ENCODE measurements at regions not wholly inside any gene's neighbourhood (a gene's known extent, or its start where the extent isn't known, plus 50 kb on each side); places are given as distances from the start of the nearest gene placed in this dataset.

DNA sequence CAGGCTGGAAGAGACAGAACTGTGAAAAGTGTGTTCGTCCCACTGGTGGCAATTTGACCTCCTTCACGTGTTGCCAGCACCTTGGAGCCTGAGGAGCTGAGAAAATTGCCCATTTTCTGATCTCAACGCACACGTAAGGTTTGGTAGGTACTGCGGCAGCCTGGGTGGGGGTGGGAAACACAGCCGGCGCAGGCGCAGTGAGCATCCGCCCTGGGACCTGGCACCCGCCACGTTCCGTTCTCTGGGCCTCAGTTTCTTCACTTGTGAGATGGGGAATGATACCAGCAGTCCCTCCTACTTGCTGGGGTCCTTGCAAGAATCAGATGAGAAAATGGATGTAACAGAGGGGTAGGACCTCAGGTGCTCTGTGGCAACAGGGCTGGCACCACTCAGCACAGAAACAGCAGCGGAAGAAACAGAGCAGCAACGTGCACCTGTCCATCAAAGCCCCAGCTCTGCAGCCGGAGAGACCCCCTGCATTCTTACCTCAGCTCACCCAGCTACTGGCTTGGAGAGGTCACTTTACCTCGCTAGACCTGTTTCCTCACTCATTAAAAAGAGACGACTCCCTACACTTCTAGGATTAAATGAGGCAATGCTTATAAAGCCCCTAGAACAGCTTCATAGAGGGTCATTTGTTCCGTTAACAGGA, 458.0 kb upstream of the ID2 start (continued):
- TF ChIP-seq RAD21 (IDR thresholded peaks at IDR 0.05): no peak
- TF ChIP-seq HNF4G (IDR thresholded peaks at IDR 0.05): no peak
- TF ChIP-seq JUND (IDR thresholded peaks at IDR 0.05): no peak
- no peak for TF ChIP-seq FOXA1 (IDR thresholded peaks at IDR 0.05)
- TF ChIP-seq FOXA2 (IDR thresholded peaks at IDR 0.05): no peak
- TF ChIP-seq, protein P1, sequence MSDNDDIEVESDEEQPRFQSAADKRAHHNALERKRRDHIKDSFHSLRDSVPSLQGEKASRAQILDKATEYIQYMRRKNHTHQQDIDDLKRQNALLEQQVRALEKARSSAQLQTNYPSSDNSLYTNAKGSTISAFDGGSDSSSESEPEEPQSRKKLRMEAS (IDR thresholded peaks at IDR 0.05): no peak

DNA sequence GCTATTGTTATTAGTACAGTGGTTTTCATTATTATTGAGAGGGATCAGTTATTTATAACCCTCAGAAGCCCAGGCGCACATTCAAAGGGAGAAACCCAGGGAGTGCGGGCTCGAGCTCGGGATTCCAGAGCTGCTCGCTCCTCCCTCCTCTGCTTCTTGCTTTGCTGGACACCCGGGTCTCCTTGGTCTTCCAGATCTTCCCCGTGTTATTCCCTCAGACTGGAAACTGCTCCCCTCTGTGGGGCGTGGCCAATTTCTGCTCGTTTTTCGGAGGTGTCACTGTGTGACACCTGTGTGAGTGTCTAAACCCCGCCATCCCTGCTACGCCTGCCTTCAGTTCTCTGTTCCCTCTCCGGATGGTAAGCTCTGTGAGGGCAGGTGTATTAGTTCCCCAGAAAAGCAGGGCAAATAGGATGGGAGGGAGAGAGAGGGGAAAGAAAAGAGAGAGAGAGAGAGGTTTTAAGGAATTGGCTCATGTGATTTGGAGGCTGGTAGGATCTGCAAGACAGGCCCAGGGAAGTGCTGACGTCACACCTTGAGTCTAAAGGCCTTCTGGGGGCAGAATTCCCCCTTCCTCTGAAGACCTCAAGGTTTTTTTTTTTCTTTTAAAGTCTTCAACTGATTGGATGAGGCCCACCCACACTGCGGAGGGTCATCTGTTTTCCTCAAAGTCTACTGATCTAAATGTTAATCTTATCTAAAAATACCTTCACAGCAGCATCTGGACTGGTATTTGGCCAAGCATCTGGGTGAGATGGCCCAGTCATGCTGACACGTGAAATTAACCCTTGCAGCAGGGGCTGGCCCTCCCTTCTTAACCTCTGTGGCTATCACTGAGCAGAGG, 457.3 kb upstream of the ID2 start:
- Histone ChIP-seq H3K4me3 (ENCODE audit: low read depth in 1 of 3, low read length in 3 of 3) (no peak overlapping the region), H3K9me3 (ENCODE audit: control insufficient read depth in 4 of 4, low read length in 3 of 4) (no peaks in the 10 kb centered on the region), H3K27ac (ENCODE audit: low read depth in 1 of 2, low read length in 2 of 2) (no peak overlapping the region), H3K27me3 (ENCODE audit: control insufficient read depth in 4 of 4, insufficient read depth in 4 of 4, low read length in 3 of 4) (no peaks in the 10 kb centered on the region), H3K9ac (ENCODE audit: low read depth in 1 of 2, low read length in 2 of 2) (no peak overlapping the region), H3K4me1 (ENCODE audit: control insufficient read depth in 4 of 4, insufficient read depth in 4 of 4, low read length in 3 of 4) (no peaks in the 10 kb centered on the region), H3K36me3 (ENCODE audit: control insufficient read depth in 4 of 4, insufficient read depth in 3 of 4, low read depth in 1 of 4, low read length in 3 of 4) (no peaks in the 10 kb centered on the region)
- TF ChIP-seq TAF1 (conservative IDR thresholded peaks at IDR 0.05) (no peak), FOXA2 (IDR thresholded peaks at IDR 0.05) (no peak), SP1 (IDR thresholded peaks at IDR 0.05) (no peak), GABPA (IDR thresholded peaks at IDR 0.05 in 1 of 2, conservative IDR thresholded peaks at IDR 0.05 in 1 of 2) (no peak), EGR1 (IDR thresholded peaks at IDR 0.05; ENCODE audit: low read depth in 2 of 2) (no peak), HNF4A (conservative IDR thresholded peaks at IDR 0.05) (no peak), FOXA1 (IDR thresholded peaks at IDR 0.05) (no peak)
- TF ChIP-seq, protein P2, sequence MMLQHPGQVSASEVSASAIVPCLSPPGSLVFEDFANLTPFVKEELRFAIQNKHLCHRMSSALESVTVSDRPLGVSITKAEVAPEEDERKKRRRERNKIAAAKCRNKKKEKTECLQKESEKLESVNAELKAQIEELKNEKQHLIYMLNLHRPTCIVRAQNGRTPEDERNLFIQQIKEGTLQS (IDR thresholded peaks at IDR 0.05): no peak
- TF ChIP-seq, protein P3, sequence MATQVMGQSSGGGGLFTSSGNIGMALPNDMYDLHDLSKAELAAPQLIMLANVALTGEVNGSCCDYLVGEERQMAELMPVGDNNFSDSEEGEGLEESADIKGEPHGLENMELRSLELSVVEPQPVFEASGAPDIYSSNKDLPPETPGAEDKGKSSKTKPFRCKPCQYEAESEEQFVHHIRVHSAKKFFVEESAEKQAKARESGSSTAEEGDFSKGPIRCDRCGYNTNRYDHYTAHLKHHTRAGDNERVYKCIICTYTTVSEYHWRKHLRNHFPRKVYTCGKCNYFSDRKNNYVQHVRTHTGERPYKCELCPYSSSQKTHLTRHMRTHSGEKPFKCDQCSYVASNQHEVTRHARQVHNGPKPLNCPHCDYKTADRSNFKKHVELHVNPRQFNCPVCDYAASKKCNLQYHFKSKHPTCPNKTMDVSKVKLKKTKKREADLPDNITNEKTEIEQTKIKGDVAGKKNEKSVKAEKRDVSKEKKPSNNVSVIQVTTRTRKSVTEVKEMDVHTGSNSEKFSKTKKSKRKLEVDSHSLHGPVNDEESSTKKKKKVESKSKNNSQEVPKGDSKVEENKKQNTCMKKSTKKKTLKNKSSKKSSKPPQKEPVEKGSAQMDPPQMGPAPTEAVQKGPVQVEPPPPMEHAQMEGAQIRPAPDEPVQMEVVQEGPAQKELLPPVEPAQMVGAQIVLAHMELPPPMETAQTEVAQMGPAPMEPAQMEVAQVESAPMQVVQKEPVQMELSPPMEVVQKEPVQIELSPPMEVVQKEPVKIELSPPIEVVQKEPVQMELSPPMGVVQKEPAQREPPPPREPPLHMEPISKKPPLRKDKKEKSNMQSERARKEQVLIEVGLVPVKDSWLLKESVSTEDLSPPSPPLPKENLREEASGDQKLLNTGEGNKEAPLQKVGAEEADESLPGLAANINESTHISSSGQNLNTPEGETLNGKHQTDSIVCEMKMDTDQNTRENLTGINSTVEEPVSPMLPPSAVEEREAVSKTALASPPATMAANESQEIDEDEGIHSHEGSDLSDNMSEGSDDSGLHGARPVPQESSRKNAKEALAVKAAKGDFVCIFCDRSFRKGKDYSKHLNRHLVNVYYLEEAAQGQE (IDR thresholded peaks at IDR 0.05): no peak
- TF ChIP-seq, protein P1 (IDR thresholded peaks at IDR 0.05): no peak
- TF ChIP-seq, protein P4, sequence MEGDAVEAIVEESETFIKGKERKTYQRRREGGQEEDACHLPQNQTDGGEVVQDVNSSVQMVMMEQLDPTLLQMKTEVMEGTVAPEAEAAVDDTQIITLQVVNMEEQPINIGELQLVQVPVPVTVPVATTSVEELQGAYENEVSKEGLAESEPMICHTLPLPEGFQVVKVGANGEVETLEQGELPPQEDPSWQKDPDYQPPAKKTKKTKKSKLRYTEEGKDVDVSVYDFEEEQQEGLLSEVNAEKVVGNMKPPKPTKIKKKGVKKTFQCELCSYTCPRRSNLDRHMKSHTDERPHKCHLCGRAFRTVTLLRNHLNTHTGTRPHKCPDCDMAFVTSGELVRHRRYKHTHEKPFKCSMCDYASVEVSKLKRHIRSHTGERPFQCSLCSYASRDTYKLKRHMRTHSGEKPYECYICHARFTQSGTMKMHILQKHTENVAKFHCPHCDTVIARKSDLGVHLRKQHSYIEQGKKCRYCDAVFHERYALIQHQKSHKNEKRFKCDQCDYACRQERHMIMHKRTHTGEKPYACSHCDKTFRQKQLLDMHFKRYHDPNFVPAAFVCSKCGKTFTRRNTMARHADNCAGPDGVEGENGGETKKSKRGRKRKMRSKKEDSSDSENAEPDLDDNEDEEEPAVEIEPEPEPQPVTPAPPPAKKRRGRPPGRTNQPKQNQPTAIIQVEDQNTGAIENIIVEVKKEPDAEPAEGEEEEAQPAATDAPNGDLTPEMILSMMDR (IDR thresholded peaks at IDR 0.05; ENCODE audit: low read depth, low read length, missing input control): no peak
- WGBS: 94% methylated on average over 16 of the region's 16 CpGs
- DNase-seq (ENCODE audit: low spot score): no peak
